GM21576 (cell line): ENCODE measurements at regions not wholly inside any gene's neighbourhood (a gene's known extent, or its start where the extent isn't known, plus 50 kb on each side); places are given as distances from the start of the nearest gene placed in this dataset.

Source experiments
- ATAC-seq: cut with Tn5 transposase; IDR thresholded peaks from one replicate; pipeline ENCODE4 v1.9.1; 2021; ENCODE audit warnings: mild to moderate bottlenecking, moderate library complexity; ENCODE audit not compliant: unreplicated experiment

- peak; percentile 61 for ATAC-seq
These were observed 216.1 kb downstream of the MEF2C start for GRCh38 chr5:88666761-88667495.

DNA sequence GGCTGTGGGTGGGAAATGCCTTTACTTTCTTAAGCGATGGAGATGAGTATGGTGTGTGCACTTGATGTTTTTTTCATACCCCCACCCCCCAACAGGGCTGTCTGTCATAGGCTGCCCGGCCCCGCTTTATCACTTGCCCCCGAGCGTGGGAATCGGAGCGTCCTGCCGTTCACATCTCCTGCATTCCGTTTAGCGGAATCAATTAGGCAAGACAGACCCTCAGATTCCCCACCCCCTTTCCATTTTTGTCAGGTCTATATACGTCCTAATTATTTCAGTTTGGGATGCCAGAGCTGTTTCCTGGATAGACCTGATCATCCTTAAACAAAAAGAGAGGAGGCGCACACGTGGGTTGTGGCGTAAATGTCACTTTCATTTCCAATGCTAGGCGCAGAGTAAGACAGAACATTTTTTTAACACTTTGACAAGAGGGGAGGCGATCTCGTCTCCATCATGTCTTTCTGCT lies 217.2 kb downstream of the MEF2C start:
- ATAC-seq = no peak

DNA sequence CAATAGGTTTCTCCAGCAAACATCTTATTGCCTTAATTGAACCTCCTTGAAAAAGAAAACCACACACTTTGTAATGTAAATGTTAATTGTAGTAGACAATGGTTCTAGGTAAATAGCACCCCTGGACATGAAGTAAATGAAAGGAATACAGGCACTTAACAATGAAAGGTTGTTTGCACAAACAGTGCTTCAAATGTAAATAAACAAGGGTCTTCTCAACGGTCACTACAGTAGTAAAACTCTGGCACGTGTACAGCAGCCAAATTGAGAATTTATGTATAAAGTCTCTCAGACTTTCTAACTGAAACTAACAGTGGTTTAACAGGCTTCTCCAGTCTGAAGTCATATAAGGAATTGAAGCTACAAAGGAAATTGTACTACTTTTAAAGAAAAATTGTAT lies 218.3 kb downstream of the MEF2C start:
- no peak for ATAC-seq

DNA sequence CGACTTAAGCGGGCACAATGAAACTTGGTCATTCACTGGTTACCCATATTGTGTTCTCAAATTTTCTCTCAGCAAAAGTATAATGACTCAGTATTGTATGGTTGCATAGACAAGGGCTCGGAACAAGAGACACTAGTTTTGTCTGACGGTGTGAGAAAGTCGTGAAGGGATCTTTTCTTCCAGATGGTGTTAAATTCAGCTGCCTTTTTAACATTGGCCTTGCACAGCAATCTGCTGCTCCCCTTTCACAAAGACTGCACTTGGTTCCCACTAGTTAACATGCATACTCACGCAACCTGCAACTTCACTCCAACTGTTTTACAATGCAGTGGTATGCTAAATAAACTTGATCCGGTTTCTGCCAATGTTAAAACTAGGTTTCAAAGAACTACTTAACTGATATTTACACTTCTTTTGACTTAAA lies 219.2 kb downstream of the MEF2C start:
- no peak for ATAC-seq

DNA sequence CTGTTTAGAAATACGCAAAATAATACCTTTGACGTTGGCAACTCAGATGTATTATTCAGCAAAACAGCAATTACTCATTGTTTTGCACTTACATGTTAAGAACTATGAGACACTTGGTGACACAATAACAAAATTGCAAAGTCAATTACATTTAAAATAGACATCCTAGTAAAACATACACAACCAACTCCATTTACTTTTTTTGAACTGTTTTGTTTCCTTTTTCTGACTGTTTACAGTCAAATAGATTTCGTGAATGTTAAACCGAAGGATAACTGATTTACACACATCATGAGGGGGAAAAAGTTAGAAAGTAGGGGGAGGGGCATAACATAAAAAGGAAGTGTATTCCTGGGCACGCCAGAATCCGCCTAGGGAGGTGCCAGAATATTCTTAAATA lies 220.1 kb downstream of the MEF2C start:
- ATAC-seq = no peak

GRCh38 chr5:88661806-88662207 lies 221.2 kb downstream of the MEF2C start:
- no peak for ATAC-seq

GRCh38 chr5:88660947-88661805 lies 221.8 kb downstream of the MEF2C start:
- peak; percentile 57 for ATAC-seq

DNA sequence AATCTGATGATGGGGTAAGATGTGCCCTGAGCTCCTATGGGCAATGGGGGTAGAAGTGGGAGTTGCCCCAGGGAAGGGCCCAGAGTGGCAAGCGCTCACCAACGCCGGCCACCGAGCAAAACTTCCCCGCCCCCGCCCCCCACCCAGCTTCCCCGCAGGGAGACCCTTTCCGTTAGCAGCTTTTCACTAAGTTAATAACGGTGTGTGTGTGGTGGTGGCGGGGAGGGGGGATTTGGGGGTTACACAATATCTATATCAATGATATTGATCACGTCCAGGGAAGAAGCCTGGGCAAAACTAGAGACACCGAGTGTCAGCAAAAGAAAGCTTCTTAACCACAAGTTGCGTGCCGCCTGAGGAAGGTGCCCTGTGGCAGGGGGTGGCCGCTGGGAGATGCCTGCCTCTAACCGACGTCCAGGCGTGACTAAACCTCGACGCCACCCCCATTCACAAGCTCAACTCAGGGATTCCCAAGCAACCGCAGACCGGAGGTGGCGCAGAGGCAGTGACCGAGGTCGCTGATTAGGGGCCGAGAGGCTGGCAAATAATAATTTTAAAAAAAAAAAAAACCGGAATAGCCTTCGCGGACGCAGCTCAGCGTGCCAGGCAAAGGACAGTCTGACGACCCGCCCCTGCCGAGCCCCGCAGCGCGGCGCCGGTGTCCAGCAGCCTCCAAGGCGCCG lies 222.6 kb downstream of the MEF2C start:
- ATAC-seq = peak; percentile 24

DNA sequence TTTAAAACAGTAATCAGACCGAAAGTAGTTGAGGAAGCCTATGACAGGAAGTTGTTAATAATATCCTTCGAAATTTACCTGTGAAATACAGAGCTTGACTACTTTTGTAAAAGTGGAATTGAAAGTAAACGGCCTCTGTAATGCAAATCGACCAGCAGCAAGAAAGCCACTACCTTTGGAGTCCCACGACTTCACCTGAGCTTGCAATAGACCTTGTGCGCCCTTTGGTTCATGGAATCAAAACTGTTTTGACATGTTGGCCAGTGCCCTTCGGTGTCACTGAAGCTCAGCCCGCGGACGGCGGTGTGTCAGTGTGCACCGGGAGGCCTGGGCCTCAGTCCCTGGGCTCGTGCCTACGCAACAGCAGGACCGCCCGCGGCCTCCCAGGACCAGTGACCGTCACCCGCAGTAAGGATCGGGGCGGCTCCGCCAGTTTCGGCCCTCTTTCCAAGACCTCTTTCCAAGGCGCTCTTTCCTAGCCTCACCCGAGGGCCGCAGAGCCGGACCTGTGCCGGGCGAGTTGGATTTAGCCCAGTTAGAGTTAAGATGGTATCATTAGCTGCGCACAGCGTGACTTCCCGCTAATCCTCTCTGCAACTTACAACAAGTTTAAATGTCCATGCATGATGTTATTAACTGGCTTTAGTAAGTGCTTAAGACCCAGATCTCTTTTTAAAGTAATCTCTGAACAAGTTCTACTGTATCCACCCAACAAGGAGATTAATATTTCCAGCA lies 223.3 kb downstream of the MEF2C start:
- ATAC-seq = peak; percentile 69

DNA sequence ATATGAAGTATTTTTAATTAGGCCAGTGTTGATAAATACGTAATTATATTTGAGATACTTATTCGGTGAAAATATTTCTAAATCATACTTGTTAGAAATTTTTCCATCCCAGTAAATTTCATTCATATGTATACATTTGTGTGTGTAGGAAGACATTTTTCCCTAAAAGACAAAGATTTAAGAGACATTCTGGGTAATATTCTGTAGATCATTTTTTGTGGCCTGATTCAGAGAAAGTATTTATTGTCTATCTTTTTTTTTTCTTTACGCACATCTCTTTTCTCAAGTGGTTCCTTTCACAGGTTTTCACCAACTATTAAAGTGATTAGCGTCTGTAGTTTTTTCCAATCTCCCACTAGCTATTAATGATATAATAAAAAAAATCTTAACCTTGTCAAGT lies 224.1 kb downstream of the MEF2C start:
- no peak for ATAC-seq

GRCh38 chr5:88657906-88658775 lies 224.8 kb downstream of the MEF2C start:
- ATAC-seq = no peak

DNA sequence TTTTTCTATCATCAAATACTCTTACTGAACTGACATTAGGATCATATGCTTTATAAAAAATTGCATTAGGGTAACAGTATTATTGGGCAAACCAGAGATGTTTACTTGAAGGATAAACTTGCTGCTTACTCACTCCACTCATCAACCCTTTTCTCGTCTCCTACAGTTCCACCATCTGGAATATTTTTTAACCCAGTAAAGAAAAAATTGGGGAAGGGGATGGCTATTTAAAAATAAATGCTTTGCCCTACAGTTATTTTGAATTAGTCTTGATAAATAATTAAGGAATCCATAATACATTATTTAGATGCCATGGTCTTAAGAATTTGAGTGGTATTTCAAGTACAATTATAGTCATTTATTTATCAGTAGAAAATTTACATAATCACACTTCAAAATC lies 225.8 kb downstream of the MEF2C start:
- no peak for ATAC-seq

DNA sequence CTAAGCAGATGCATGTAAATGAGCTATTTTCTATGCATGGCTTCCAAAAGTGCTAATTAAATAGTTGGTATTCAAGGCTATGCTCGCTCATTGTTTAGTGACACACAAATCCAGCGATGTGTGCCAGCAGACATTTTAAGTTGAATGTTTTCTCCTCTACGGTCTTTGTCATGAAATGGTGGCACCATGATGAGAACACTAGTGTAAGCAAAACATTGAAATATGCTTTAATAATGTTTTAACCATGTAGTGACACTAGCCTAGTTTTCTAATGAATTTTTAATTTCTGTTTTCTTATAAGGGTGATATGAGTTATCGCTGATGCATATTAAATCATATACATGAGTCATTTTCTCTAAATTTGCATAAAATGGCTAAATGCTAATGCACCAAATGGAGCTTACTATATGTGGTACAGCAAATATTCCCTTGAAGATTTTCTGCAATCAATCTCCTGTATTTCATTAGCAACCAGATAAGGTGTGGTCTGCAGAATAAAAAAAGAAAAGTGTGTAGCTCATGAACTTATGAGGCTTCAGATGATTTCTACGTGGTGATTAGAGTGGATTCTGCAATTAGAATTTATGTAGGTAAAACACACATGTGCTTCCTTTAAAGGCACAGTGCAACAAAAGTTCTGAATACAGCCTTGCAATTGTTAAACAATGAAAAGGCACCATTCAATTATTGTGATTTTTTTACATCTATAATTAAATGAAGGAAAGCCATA lies 226.6 kb downstream of the MEF2C start:
- no peak for ATAC-seq

DNA sequence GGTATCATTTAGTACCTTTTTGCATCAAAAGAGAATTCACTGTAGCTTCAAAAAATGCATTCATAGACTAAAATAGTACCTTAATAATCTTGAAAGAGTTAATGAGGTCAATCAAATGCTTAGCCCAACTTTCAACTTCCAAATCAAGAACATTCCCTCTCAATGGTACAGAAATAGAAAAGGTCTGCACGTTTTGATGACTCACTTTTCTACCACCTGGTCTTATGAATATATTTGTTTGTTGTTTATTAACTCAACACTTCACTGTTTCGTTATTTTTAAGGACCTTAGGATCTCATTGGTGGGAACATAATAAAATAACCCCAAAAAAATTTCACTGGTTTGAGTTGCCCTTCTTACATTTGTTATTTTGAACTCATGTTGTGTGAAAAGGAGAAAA lies 229.5 kb downstream of the MEF2C start:
- ATAC-seq = no peak

GRCh38 chr5:88647901-88648300 lies 235.1 kb downstream of the MEF2C start:
- ATAC-seq = no peak

- no peak for ATAC-seq
These were observed 236.1 kb downstream of the MEF2C start for GRCh38 chr5:88646866-88647265.

- no peak for ATAC-seq
These were observed 238.3 kb downstream of the MEF2C start for GRCh38 chr5:88644676-88645075.

- ATAC-seq = no peak
These were observed 239.7 kb downstream of the MEF2C start for GRCh38 chr5:88643315-88643714.

GRCh38 chr5:88634014-88634413 lies 249.0 kb downstream of the MEF2C start:
- no peak for ATAC-seq
